Heart right ventricle (tissue), 16 donors: ENCODE measurements at regions not wholly inside any gene's neighbourhood (a gene's known extent, or its start where the extent isn't known, plus 50 kb on each side); places are given as distances from the start of the nearest gene placed in this dataset.

Experiments used
- ATAC-seq, 8 donors: fragments of 200-7000 bp; cut with Tn5 transposase; one replicate each; pipeline ENCODE4 v1.9.1; 2020; ENCODE audit warnings: mild to moderate bottlenecking in 8 of 8, moderate library complexity in 8 of 8, moderate number of reproducible peaks in 1 of 8
- DNase-seq, 2 donors: peaks; one replicate each; pipeline ENCODE4 v3.0.0-alpha.2; 2020
- H3K27ac ChIP-seq, 10 donors: fragments of 200-600 bp; sonication (generic) in 2 of 10; one replicate each; pipeline versions ENCODE4 v1.5.0 to v1.8.0; 2020 to 2022; ENCODE audit warnings: mild to moderate bottlenecking in 3 of 10
- H3K27me3 ChIP-seq, 7 donors: fragments of 200-600 bp; one replicate each; pipeline ENCODE4 v1.8.0; 2021 to 2022; ENCODE audit warnings: mild to moderate bottlenecking in 2 of 7
- H3K36me3 ChIP-seq, 9 donors: fragments of 200-600 bp; sonication (generic) in 1 of 9; one replicate each; pipeline versions ENCODE4 v1.5.0 to v1.8.0; 2020 to 2022; ENCODE audit warnings: mild to moderate bottlenecking in 2 of 9
- H3K4me1 ChIP-seq, 9 donors: fragments of 200-600 bp; sonication (generic) in 1 of 9; one replicate each; pipeline versions ENCODE4 v1.5.0 to v1.8.0; 2020 to 2022; ENCODE audit warnings: mild to moderate bottlenecking in 4 of 9
- H3K4me3 ChIP-seq, 10 donors: fragments of 200-600 bp; sonication (generic) in 2 of 10; one replicate each; pipeline versions ENCODE4 v1.5.0 to v1.8.0; 2020 to 2022; ENCODE audit warnings: mild to moderate bottlenecking in 7 of 10, moderate library complexity in 2 of 10
- H3K9me3 ChIP-seq, 11 donors: fragments of 200-600 bp in 10 of 11; sonication (generic) in 2 of 11; one replicate each; pipeline versions ENCODE4 v1.5.0 to v1.8.0; 2013 to 2022; ENCODE audit warnings: mild to moderate bottlenecking in 2 of 11, control low read depth in 1 of 11, moderate library complexity in 1 of 11
- WGBS, 2 donors: extraction: QIAGEN DNeasy Blood & Tissue Kit; methylation state at CpG; one replicate each; pipeline ENCODE4 v1.1.7; 2013; ENCODE audit warnings: inconsistent platforms in 1 of 2; 5-methylcytosine and 5-hydroxymethylcytosine counted together
- intact Hi-C, 10 donors: fragments of 100-400 bp; cut with DNase I; formaldehyde crosslinking; loops; one replicate each; pipeline versions ENCODE4 v1.11.1 to v1.14.2; 2022
- TF ChIP-seq, protein P1 (sequence below), 9 donors: fragments of 200-600 bp; sonication (generic) in 2 of 9; IDR thresholded peaks; one replicate each; pipeline versions ENCODE4 v1.5.0 to v1.8.0; 2021 to 2022; ENCODE audit warnings: antibody characterized with exemption in 9 of 9, mild to moderate bottlenecking in 5 of 9, moderate library complexity in 1 of 9
- donor health status: Arrhythmogenic right ventricular cardiomyopathy.
- donor health status: ischemic (EF 13 %, LVEDD 7.1; RV severe dilation, severe dysfunction).
- donor health status: healthy with polysubstance abuse.
- donor health status: DM: no; HTN: yes; CAD: no.
- donor health status: DM: no; HTN: no; CAD: no.
- donor health status: ischemic (EF 25% LVEDD 6.9; RV normal size, moderate dysfunction).
- donor health status: ischemic (EF 25% LVEDD 5.7; RV mildly dilated, moderate dysfunction).
- donor health status: healthy.
- donor health status: DM: yes; HTN: yes; CAD: no.
- donor health status: Ischemic cardiomyopathy.
- donor health status: ischemic (EF 35%, LVEDD 5.7; RV mildly dilated, moderate dysfunction).
- donor health status: nonischemic (EF 11% LVEDD 7.7; RV severe dilation, severe dysfunction).
- donor health status: DM: yes; HTN: yes; CAD: no.
- donor health status: PGD.
- donor health status: ischemic (EF 29% LVEDD 5.4; RV normal size, mild dysfunction).
- donor health status: nonischemic (EF 23%, LVEDD 6.1; RV moderate dilation, normal function).

DNA sequence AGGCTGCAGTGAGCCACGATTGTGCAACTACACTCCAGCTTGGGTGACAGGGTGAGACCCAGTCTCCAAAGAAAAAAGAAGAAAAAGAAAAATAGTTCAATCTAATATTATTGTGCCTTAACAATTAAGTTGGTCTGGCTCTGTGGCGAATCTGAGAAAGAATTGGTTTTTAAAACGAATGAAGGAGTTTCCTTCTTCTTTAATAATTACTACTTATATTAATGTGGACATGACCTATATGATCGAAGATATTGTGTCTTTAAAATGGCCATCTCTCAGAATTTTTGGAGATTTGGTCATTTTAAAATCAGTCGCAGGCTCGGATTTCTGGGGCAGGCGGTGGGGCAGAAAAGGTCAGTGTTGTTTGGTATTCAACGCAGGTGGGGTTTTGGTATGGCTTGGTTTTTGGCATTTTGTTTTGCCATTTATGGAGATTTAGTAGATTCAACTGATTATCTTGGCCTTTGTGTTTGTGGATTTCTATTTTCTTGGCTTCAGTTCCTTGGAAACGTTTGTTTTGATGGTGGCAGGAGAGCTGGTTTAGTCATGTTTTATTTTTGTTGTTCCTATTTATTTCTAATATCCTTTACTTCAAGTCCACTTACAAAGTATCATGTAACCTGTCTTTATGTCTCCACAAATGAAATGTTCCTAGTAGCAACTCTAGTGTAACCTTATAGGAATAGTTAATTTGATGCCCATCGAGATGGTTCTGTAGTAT, 178.8 kb upstream of the MKLN1 start:
- TF ChIP-seq, protein P1, sequence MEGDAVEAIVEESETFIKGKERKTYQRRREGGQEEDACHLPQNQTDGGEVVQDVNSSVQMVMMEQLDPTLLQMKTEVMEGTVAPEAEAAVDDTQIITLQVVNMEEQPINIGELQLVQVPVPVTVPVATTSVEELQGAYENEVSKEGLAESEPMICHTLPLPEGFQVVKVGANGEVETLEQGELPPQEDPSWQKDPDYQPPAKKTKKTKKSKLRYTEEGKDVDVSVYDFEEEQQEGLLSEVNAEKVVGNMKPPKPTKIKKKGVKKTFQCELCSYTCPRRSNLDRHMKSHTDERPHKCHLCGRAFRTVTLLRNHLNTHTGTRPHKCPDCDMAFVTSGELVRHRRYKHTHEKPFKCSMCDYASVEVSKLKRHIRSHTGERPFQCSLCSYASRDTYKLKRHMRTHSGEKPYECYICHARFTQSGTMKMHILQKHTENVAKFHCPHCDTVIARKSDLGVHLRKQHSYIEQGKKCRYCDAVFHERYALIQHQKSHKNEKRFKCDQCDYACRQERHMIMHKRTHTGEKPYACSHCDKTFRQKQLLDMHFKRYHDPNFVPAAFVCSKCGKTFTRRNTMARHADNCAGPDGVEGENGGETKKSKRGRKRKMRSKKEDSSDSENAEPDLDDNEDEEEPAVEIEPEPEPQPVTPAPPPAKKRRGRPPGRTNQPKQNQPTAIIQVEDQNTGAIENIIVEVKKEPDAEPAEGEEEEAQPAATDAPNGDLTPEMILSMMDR (IDR thresholded peaks at IDR 0.05): no peak
- Histone ChIP-seq H3K27ac (no peak overlapping the region), H3K9me3 (no peaks in the 10 kb centered on the region), H3K4me1 (peaks cover 0 to 18% (median 0%) of the 10 kb centered on the region in 9 donors), H3K4me3 (no peak overlapping the region), H3K36me3 (no peaks in the 10 kb centered on the region), H3K27me3 (no peaks in the 10 kb centered on the region)
- intact Hi-C loops: no loop called here
- WGBS, 2 donors: 82 to 83% methylated on average over 10 of the region's 10 CpGs
- DNase-seq (no peak), ATAC-seq (no peak)

DNA sequence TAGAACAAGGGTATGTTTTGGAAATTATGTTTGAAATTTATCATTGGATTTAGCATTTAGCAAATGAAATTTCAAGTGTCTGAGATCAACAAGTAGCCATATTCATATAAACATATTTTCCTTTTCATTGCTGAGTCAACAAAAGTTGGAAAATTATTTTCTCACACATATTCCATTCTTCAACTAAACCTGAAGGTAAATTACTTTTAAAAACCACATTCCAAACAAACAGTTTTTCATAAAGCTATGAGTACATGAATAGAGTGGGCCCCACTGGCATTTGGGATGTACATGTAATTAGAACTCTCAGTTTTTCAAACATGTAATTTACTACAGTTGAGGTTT, 178.3 kb upstream of the MKLN1 start:
- H3K36me3 ChIP-seq: no peaks in the 10 kb centered on the region
- H3K27me3 ChIP-seq: no peaks in the 10 kb centered on the region
- intact Hi-C loops: no loop called here
- peaks cover 0 to 18% (median 0%) of the 10 kb centered on the region in 9 donors for H3K4me1 ChIP-seq
- DNase-seq: no peak
- TF ChIP-seq, protein P1 (IDR thresholded peaks at IDR 0.05): no peak
- no peak for ATAC-seq
- H3K9me3 ChIP-seq: no peaks in the 10 kb centered on the region
- no peak overlapping the region for H3K4me3 ChIP-seq
- H3K27ac ChIP-seq: no peak overlapping the region

DNA sequence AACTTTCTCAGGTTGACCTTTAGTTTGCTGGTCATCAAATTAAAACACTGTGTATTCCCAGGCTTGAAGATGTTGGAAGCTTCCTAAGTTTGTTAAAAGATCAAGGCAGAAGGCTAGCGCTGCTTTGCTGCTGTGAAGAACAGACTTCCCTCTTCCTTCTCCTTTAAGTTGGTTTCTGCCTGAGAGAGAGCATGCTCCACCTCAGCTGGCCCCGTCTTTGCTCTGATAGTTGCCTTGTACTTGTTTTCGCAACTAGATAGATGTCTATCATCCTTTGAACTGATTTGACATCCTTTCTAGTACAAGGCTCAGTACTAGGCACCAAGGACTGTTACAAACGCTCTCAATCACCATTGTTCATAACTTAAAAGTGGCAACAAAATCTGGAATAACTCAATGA, 177.8 kb upstream of the MKLN1 start:
- TF ChIP-seq, protein P1 (IDR thresholded peaks at IDR 0.05): no peak
- Histone ChIP-seq H3K27ac (no peak overlapping the region), H3K4me1 (peaks cover 0 to 18% (median 0%) of the 10 kb centered on the region in 9 donors), H3K4me3 (no peak overlapping the region), H3K9me3 (no peaks in the 10 kb centered on the region), H3K27me3 (no peaks in the 10 kb centered on the region), H3K36me3 (no peaks in the 10 kb centered on the region)
- no peak for DNase-seq
- whole genome bisulfite sequencing, 2 donors: 73 to 83% methylated on average over 4 of the region's 4 CpGs
- ATAC-seq: no peak
- intact Hi-C loops: no loop called here

DNA sequence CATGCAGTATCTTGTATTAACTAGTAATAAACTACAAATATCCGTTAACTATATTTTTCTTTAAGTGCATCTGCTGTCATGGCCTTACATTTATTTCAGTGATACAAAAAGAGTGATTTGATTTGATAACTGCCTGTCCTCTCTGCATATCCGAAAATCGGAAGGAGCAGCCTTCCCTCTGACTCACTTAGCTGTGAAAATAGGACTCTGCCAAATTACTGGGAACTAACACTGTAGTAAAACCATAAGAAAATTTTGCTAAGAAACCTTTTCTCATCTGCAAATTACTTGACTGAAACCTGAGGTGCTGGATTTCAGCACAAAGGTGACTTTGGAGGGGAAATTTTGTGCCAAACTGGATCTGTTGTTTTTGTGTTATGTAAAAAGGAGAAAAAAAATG, 176.6 kb upstream of the MKLN1 start:
- 63 to 78% methylated on average over 3 of the region's 3 CpGs for WGBS, 2 donors
- DNase-seq: no peak
- H3K27me3 ChIP-seq: no peaks in the 10 kb centered on the region
- no peak overlapping the region for H3K27ac ChIP-seq
- TF ChIP-seq, protein P1 (IDR thresholded peaks at IDR 0.05): no peak
- intact Hi-C loops: no loop called here
- no peaks in the 10 kb centered on the region for H3K9me3 ChIP-seq
- H3K4me1 ChIP-seq: peaks cover 0 to 18% (median 0%) of the 10 kb centered on the region in 9 donors
- no peaks in the 10 kb centered on the region for H3K36me3 ChIP-seq
- H3K4me3 ChIP-seq: no peak overlapping the region
- no peak for ATAC-seq
